GM19395 (cell line): ENCODE measurements at regions not wholly inside any gene's neighbourhood (a gene's known extent, or its start where the extent isn't known, plus 50 kb on each side); places are given as distances from the start of the nearest gene placed in this dataset.

ENCODE experiments used
- ATAC-seq: cut with Tn5 transposase; IDR thresholded peaks from one replicate; pipeline ENCODE4 v1.9.1; 2021; ENCODE audit warnings: mild to moderate bottlenecking, moderate library complexity; ENCODE audit not compliant: unreplicated experiment

- ATAC-seq = no peak
Measured at GRCh38 chr22:47237890-47238480, 475.5 kb downstream of the TBC1D22A start.

DNA sequence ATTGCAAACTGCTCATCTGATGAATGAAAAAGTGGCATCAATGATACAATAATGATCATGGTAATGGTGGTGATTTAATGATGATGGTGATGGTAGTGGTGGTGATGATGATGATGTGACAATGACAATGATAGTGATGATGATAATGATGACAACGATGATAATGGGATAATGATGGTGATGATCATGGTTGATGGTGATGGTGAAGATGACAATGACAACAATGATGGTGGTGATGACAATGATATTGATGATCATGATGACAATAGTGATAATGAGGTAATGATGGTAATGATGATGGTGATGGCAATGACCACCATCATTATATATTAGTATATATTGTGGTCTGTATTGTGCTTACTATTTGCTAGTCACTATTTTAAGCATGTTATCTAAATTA, 474.3 kb downstream of the TBC1D22A start:
- no peak for ATAC-seq

GRCh38 chr22:47236161-47236560, 473.7 kb downstream of the TBC1D22A start:
- ATAC-seq = no peak

- ATAC-seq = no peak
Measured at GRCh38 chr22:47233316-47234243, 471.1 kb downstream of the TBC1D22A start.

DNA sequence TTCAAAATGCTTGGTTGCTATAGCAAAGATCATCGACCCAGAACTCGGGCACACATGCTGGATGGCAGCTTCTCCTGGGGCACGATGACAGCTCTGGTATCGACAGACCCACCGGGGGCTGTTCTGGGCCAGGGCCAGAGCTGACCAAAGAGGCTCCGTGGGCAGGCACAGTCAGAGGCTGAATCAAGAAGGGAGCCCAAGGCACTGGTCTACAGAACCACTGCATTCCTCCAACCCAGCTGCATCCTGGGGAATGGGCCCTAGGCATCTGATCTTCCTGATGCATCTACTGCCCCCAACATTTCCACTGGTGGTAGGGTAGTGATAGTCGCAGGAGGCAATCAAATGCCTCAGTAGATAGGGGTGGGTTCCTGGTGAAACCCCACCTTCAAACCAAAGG, 470.3 kb downstream of the TBC1D22A start:
- no peak for ATAC-seq

- no peak for ATAC-seq
Measured at GRCh38 chr22:47232197-47232596, 469.7 kb downstream of the TBC1D22A start.

DNA sequence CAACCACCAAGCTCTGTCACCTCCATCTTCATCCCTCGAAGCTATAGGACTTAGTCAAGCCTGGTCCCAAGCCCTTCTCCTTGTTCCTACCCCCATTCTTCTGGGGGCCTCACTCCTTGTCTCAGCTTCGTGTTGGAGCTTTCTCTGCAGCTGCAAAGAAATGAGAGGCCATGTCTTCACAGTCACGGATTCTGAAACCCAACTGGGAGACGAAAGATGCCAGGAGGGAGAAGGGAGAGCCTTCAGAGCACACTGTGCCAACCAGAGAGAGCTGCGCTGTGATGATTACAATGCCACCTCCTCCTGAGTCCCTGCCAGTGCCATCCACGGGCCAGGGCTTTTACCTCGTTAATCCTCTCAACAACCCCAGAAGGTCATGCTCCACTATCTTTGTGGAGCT, 469.3 kb downstream of the TBC1D22A start:
- ATAC-seq = no peak

DNA sequence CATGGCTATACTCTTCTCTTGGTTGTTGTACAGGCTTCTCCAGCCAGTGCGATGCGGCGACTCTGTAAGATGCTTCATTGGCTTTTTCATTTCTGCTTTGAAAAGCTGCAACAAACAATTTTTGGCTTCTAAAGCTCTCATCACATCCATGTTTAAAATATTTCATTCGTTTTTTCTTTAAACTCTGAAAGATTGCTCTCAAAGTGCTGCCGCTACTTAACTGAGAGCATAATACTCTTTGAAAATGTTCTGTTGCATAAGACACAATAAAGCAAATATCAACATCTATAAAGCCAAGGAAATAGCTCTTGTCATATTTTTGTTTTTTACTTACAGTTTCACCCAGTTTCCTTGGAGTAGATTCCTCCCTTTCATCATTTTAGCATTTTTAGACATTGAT, 468.3 kb downstream of the TBC1D22A start:
- ATAC-seq = no peak

GRCh38 chr22:47230251-47230650, 467.8 kb downstream of the TBC1D22A start:
- no peak for ATAC-seq

DNA sequence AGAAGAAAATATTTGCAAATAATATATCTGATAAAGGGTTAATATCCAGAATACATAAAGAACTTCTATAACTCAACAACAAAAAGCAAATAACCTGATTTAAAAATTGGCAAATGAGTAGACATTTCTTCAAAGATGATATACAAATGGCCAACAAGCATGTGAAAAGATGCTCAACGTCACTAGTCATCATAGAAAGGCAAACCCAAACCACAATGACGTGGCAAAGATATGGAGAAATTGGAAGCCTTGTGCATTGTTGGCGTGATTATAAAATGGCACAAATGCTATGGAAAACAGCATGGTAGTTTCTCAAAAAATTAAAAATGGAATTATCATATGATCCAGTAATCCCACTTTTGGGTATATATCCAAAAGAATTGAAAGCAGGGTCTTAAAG, 466.3 kb downstream of the TBC1D22A start:
- ATAC-seq = no peak

DNA sequence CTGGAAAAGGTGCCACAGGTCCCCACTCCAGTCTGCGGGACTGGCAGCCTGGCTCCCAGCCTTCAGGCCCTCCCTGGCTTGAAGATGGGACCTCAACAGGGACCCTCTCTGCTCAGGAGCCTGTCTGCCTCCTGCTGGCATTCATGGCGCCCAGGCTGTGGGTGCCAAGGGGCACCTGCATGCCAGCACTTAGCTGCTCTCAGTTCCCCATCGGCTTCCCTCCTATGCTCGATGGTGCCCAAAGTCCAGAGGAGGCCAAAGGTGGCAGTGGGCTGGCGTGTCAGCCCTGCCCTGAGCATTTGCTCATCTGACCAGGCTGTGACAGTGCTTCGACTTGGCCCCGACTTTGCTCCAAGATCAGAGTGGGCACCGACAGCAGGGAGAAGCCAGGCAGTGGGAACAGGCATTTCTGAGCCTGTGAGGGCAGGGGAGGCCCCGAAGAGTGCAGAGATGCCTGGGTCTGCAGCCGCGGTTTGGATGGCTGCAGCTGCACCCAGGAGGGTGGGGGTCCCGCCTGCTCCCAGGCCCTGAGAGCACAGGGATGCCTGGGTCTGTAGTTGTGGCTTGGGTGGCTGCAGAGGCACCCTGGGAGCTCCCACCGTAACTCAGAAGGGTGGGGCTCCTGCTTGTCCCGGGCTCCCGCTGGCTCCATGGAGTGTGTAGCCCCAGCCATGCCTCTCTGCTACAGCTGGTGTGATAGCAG, 463.6 kb downstream of the TBC1D22A start:
- ATAC-seq = no peak

GRCh38 chr22:47225080-47225930, 462.9 kb downstream of the TBC1D22A start:
- ATAC-seq = no peak
